HepG2 (cell line): ENCODE measurements at regions not wholly inside any gene's neighbourhood (a gene's known extent, or its start where the extent isn't known, plus 50 kb on each side); places are given as distances from the start of the nearest gene placed in this dataset.

Source experiments
- ATAC-seq: fragments of 200-7000 bp; cut with Tn5 transposase; 3 replicates; pipeline ENCODE4 v1.9.1; 2020; ENCODE audit warnings: mild to moderate bottlenecking, moderate library complexity
- BruUV-seq: library from RNA; stranded (reverse); fragments of 400-500 nt; replicated peaks from 2 replicates; lab custom pipeline; 2021; lab: Mats Ljungman, UMichigan
- CTCF ChIA-PET: fragments of 300-600 bp; formaldehyde crosslinking; extraction: SDS; loops from one replicate; lab custom pipeline; 2021; ENCODE audit warnings: low total read pairs, inconsistent platforms, low intra/inter-chr PET ratio; lab: Yijun Ruan, JAX
- POLR2A ChIA-PET: fragments of 350-600 bp; sonication (Branson Sonifier 250); formaldehyde crosslinking; loops from one replicate; lab custom pipeline; 2020; ENCODE audit warnings: antibody characterized with exemption, inconsistent platforms; lab: Yijun Ruan, JAX
- DNase-seq: peaks from one replicate; pipeline ENCODE4 v3.0.0-alpha.2; 2015; ENCODE audit warnings: low spot score
- FAIRE-seq: peaks from 3 replicates; lab custom pipeline; 2011; peaks lifted over from hg19 to GRCh38; lab: Jason Lieb, UNC
- H2AFZ ChIP-seq: one replicate; pipeline ENCODE4 v1.6.1; 2011; ENCODE audit warnings: low read length, inconsistent platforms
- H3K27ac ChIP-seq: fragments of 300-600 bp; 3 replicates; pipeline ENCODE4 v1.8.0; 2011; ENCODE audit warnings: mixed run types, mild to moderate bottlenecking, mixed read lengths, low read length, inconsistent platforms; ENCODE audit not compliant: insufficient read depth; ENCODE audit errors: extremely low read length
- H3K27me3 ChIP-seq, 2 experiments: fragments of 200-600 bp in 1 of 2; 2 replicates in 1 of 2; 3 replicates in 1 of 2; pipeline versions ENCODE4 v1.6.0 to v1.8.0; 2011; ENCODE audit warnings: low read length in 2 of 2, mild to moderate bottlenecking in 2 of 2, moderate library complexity in 2 of 2, inconsistent platforms in 1 of 2; ENCODE audit not compliant: insufficient read depth in 2 of 2, control insufficient read depth in 1 of 2
- H3K36me3 ChIP-seq, 2 experiments: fragments of 200-600 bp in 1 of 2; replicated peaks in 1 of 2; 2 replicates in 1 of 2; 3 replicates in 1 of 2; pipeline versions ENCODE4 v1.5.1 to v1.8.0; 2011; ENCODE audit warnings: low read length in 2 of 2, inconsistent platforms in 1 of 2; ENCODE audit not compliant: insufficient read depth in 2 of 2, control insufficient read depth in 1 of 2
- H3K4me1 ChIP-seq: 2 replicates; pipeline ENCODE4 v1.5.1; 2012; ENCODE audit warnings: low read length, inconsistent platforms; ENCODE audit not compliant: insufficient read depth
- H3K4me2 ChIP-seq: 2 replicates; pipeline ENCODE4 v1.6.0; 2011; ENCODE audit warnings: low read depth, low read length, inconsistent platforms
- H3K4me3 ChIP-seq, 3 experiments: fragments of 200-600 bp in 1 of 3; sonication (generic), shearing (Covaris generic) in 1 of 3; replicated peaks in 1 of 3; 2 replicates each; pipeline ENCODE4 v1.5.1; 2011 to 2016; ENCODE audit warnings: low read length in 3 of 3, inconsistent platforms in 2 of 3, low read depth in 2 of 3, mild to moderate bottlenecking in 2 of 3, control low read depth in 1 of 3, mixed read lengths in 1 of 3; ENCODE audit not compliant: insufficient read depth in 1 of 3
- H3K79me2 ChIP-seq: one replicate; pipeline ENCODE4 v1.6.1; 2011; ENCODE audit warnings: low read length, inconsistent platforms; ENCODE audit not compliant: insufficient read depth
- H3K9ac ChIP-seq: 2 replicates; pipeline ENCODE4 v1.6.0; 2011; ENCODE audit warnings: mild to moderate bottlenecking, low read depth, low read length, inconsistent platforms; ENCODE audit not compliant: insufficient read depth
- H3K9me3 ChIP-seq: 2 replicates; pipeline ENCODE4 v1.5.1; 2012; ENCODE audit warnings: mild to moderate bottlenecking, low read length
- H4K20me1 ChIP-seq: 2 replicates; pipeline ENCODE4 v1.6.0; 2011; ENCODE audit warnings: inconsistent platforms, mild to moderate bottlenecking, low read length, moderate library complexity; ENCODE audit not compliant: insufficient read depth
- ARNT ChIP-seq: fragments of 450-650 bp; IDR thresholded peaks from 2 replicates; pipeline ENCODE4 v1.6.1; 2017
- LBX2 ChIP-seq: sonication (generic); formaldehyde crosslinking; IDR thresholded peaks from 2 replicates; pipeline ENCODE4 v1.5.0; 2020; ENCODE audit warnings: missing genetic modification reagents, mild to moderate bottlenecking, borderline replicate concordance
- MBNL3 ChIP-seq: fragments of 250-450 bp; sonication (Bioruptor Pico); conservative IDR thresholded peaks from 2 replicates; pipeline ENCODE4 v1.8.0; 2022; ENCODE audit warnings: mild to moderate bottlenecking, inconsistent platforms
- RAD51 ChIP-seq: fragments of 450-650 bp; IDR thresholded peaks from 2 replicates; pipeline ENCODE4 v1.6.1; 2016; ENCODE audit warnings: borderline replicate concordance
- ZNF562 ChIP-seq: sonication (generic); formaldehyde crosslinking; IDR thresholded peaks from 2 replicates; pipeline ENCODE4 v1.8.0; 2022; ENCODE audit warnings: missing genetic modification reagents, borderline replicate concordance
- WGBS: methylation state at CpG from one replicate; pipeline ENCODE4 v1.1.6; 2017; ENCODE audit warnings: low lambda C conversion rate; 5-methylcytosine and 5-hydroxymethylcytosine counted together
- in situ Hi-C: cut with HindIII; loops from 2 replicates; pipeline ENCODE4 v1.10.0; 2017; ENCODE audit warnings: low pct_unique_long_range_greater_than_20kb; ENCODE audit not compliant: extremely low pct_ligation_motif_present
- intact Hi-C: fragments of 100-400 bp; cut with micrococcal nuclease; formaldehyde crosslinking; loops from one replicate; pipeline ENCODE4 v1.10.0; 2022; ENCODE audit not compliant: unreplicated experiment

GRCh38 chr4:98195005-98195404, 51.7 kb upstream of the STPG2 start:
- CTCF ChIA-PET = no interaction called here
- in situ Hi-C loops = no loop called here
- 46% methylated on average over 7 of the region's 7 CpGs for WGBS

GRCh38 chr4:98193459-98194105, 50.3 kb upstream of the STPG2 start:
- Histone ChIP-seq H3K9ac (no peak overlapping the region), H3K27me3 (no peaks in the 10 kb centered on the region), H3K9me3 (peaks cover 20% of the 10 kb centered on the region), H3K4me1 (no peaks in the 10 kb centered on the region), H3K4me2 (no peak overlapping the region), H3K27ac (no peak overlapping the region), H3K36me3 (no peaks in the 10 kb centered on the region), H2AFZ (no peak overlapping the region), H3K79me2 (no peaks in the 10 kb centered on the region), H4K20me1 (no peaks in the 10 kb centered on the region), H3K4me3 (no peak overlapping the region)
- WGBS = 36% methylated on average over 8 of the region's 8 CpGs
- DNase-seq (no peak), FAIRE-seq (no peak), ATAC-seq (no peak)
- POLR2A ChIA-PET = no interaction called here
- CTCF ChIA-PET = no interaction called here
- TF ChIP-seq RAD51 (no peak), ZNF562 (CRISPR knock-in tag) (peak; percentile 90; the same call in 1 of the 2 replicates), MBNL3 (CRISPR knock-in tag) (no peak), ARNT (no peak)
- BruUV-seq = no TSS peak
- in situ Hi-C loops (no loop called here), intact Hi-C loops (no loop called here)

More at GRCh38 chr4:98195005-98195404, 51.7 kb upstream of the STPG2 start:
- H3K4me1 ChIP-seq = no peaks in the 10 kb centered on the region
- POLR2A ChIA-PET = no interaction called here
- no peak for TF ChIP-seq LBX2 (CRISPR knock-in tag)
- TF ChIP-seq, all 625 proteins: peak for 0
- Histone ChIP-seq H3K27me3 (no peaks in the 10 kb centered on the region), H3K4me3 (no peak overlapping the region), H2AFZ (no peak overlapping the region), H3K79me2 (no peaks in the 10 kb centered on the region), H3K9ac (no peak overlapping the region), H3K9me3 (peaks cover 20% of the 10 kb centered on the region), H3K36me3 (no peaks in the 10 kb centered on the region), H3K4me2 (no peak overlapping the region), H4K20me1 (no peaks in the 10 kb centered on the region), H3K27ac (no peak overlapping the region)
- DNase-seq (no peak), FAIRE-seq (no peak), ATAC-seq (no peak)
- no TSS peak for BruUV-seq
- intact Hi-C loops = no loop called here
